GM23338 (cell line): ENCODE measurements at regions not wholly inside any gene's neighbourhood (a gene's known extent, or its start where the extent isn't known, plus 50 kb on each side); places are given as distances from the start of the nearest gene placed in this dataset.

ENCODE experiments used
- EZH2 ChIP-seq: fragments of 200-600 bp; sonication (generic); IDR thresholded peaks from one replicate; pipeline ENCODE4 v1.8.0; 2017; ENCODE audit warnings: antibody characterized with exemption, mild to moderate bottlenecking, low read depth; ENCODE audit not compliant: unreplicated experiment
- TF ChIP-seq, protein P1 (sequence below), 2 experiments: fragments of 200-600 bp in 1 of 2; sonication (generic) in 1 of 2; conservative IDR thresholded peaks; 2 replicates each; pipeline versions ENCODE4 v1.5.1 to v1.6.1; 2016 to 2017; ENCODE audit warnings: antibody characterized with exemption in 2 of 2, low read depth in 2 of 2, mild to moderate bottlenecking in 2 of 2, moderate library complexity in 1 of 2

DNA sequence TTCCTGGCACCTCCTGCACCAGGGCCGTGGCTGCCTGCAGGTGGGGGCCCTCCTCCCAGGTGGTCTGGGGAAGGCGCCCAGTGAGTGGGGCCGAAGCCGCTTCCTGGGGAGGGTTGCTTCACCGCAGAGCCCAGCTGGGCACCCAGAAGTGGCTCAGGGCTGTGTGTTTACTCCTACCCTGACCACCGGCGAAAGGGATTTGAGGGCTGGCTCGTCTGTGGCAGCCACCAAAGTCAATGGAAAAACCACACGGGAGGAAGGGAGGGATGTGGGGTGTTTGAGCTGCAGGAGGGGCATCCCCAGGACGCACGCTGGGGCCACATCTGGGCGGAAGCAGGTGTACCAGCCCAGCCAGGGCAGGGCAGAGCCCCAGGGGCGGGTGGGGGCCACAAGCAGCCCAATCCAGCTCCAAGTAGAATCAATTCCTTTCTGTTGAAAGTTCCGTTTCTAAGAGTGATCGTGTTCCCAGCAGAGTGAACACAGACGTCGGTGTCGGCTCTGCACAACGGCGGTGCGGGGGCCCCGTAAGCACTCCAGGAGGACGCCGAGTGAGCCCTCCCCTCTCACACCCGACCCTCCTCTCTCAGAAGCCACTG lies 69.9 kb downstream of the FOXL3 start:
- TF ChIP-seq, protein P1, sequence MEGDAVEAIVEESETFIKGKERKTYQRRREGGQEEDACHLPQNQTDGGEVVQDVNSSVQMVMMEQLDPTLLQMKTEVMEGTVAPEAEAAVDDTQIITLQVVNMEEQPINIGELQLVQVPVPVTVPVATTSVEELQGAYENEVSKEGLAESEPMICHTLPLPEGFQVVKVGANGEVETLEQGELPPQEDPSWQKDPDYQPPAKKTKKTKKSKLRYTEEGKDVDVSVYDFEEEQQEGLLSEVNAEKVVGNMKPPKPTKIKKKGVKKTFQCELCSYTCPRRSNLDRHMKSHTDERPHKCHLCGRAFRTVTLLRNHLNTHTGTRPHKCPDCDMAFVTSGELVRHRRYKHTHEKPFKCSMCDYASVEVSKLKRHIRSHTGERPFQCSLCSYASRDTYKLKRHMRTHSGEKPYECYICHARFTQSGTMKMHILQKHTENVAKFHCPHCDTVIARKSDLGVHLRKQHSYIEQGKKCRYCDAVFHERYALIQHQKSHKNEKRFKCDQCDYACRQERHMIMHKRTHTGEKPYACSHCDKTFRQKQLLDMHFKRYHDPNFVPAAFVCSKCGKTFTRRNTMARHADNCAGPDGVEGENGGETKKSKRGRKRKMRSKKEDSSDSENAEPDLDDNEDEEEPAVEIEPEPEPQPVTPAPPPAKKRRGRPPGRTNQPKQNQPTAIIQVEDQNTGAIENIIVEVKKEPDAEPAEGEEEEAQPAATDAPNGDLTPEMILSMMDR (conservative IDR thresholded peaks at IDR 0.05; ENCODE audit: low read depth in 2 of 2), result no peak
- no peak for TF ChIP-seq EZH2
